ENCODE measurements at regions not wholly inside any gene's neighbourhood (a gene's known extent, or its start where the extent isn't known, plus 50 kb on each side); places are given as distances from the start of the nearest gene placed in this dataset.
A peak's percentile ranks its signal among the peaks of the same experiment; 100 is the strongest.

- Histone ChIP-seq H2BK15ac (ENCODE audit: low read depth, low read length) (peak overlapping the region; percentile 18; the same call in 1 of the 3 replicates), H4K5ac (ENCODE audit: low read depth, low read length) (no peak overlapping the region), H3K56ac (ENCODE audit: extremely low read depth, insufficient read depth, low read length) (no peak overlapping the region), H3K18ac (ENCODE audit: low read depth, low read length) (no peak overlapping the region), H3K9me1 (ENCODE audit: insufficient read depth, low read length) (peaks cover 21% of the 10 kb centered on the region; the same call in 1 of the 2 replicates), H3K4me2 (ENCODE audit: low read depth, low read length) (no peak overlapping the region), H3K4me3 (ENCODE audit: insufficient read depth, low read depth, low read length) (no peak overlapping the region), H3K79me1 (ENCODE audit: low read depth in 1 of 2, low read length in 2 of 2) (peaks cover 29 to 61% of the 10 kb centered on the region in 2 experiments; a peak in 3 of 4 replicates), H3K9me3 (ENCODE audit: control insufficient read depth, insufficient read depth, low read length) (no peaks in the 10 kb centered on the region), H4K8ac (ENCODE audit: low read depth in 2 of 2, low read length in 2 of 2) (no peak overlapping the region; a peak in 1 of 4 replicates), H3K4ac (ENCODE audit: low read depth, low read length) (peak overlapping the region; percentile 95), H3K27me3 (ENCODE audit: control insufficient read depth, insufficient read depth, low read length) (no peaks in the 10 kb centered on the region), H3K14ac (replicated peaks; ENCODE audit: low read depth, low read length) (no peak overlapping the region), H2BK5ac (ENCODE audit: low read depth, low read length, poor library complexity, severe bottlenecking) (no peak overlapping the region), H2AFZ (replicated peaks; ENCODE audit: low read length, poor library complexity) (no peak overlapping the region), H3K27ac (ENCODE audit: insufficient read depth, low read length) (no peak overlapping the region), H3K36me3 (ENCODE audit: control insufficient read depth, insufficient read depth, low read length) (no peaks in the 10 kb centered on the region), H2BK120ac (ENCODE audit: low read depth, low read length) (peak overlapping the region; percentile 57), H2AK9ac (replicated peaks; ENCODE audit: low read depth, low read length, poor library complexity) (peak overlapping the region; percentile 32), H3K23ac (ENCODE audit: low read depth, low read length) (no peak overlapping the region), H3K9ac (ENCODE audit: low read depth, low read length) (no peak overlapping the region), H4K91ac (ENCODE audit: insufficient read depth, low read depth, low read length) (peak overlapping the region; percentile 64), H2AK5ac (ENCODE audit: low read depth, low read length) (peak overlapping the region; percentile 98), H3K4me1 (ENCODE audit: control insufficient read depth, insufficient read depth, low read length) (peaks cover 36% of the 10 kb centered on the region), H2BK20ac (ENCODE audit: low read depth, low read length) (peak overlapping the region; percentile 50; the same call in 1 of the 2 replicates), H4K20me1 (ENCODE audit: insufficient read depth, low read length) (peaks cover 26% of the 10 kb centered on the region)
- BruUV-seq (replicated peaks), result no TSS peak
- ATAC-seq (ENCODE audit: low read depth) (no peak), DNase-seq (peak; percentile 17)
- ChIA-PET POLR2A (ENCODE audit: unreplicated experiment) (no interaction called here), CTCF (interaction anchor here (1.8 kb wide), 1 partner anchor 218 kb away, joined by 4 read pairs; no protein-coding TSS in a partner anchor)
- WGBS, 2 experiments (ENCODE audit: extremely low coverage in 2 of 2, insufficient read length in 1 of 2), result 100% methylated on average over 2 of the region's 11 CpGs; no CpG with 5 or more reads in 1 of the 2 experiments
- intact Hi-C loops (cut with micrococcal nuclease), result loop anchor here (10.0 kb wide), 1 partner anchor 163 kb away; no protein-coding TSS in a partner anchor
- dilution Hi-C loops (cut with HindIII; ENCODE audit: low sequenced_read_pairs, unreplicated experiment), result no loop called here
- in situ Hi-C loops (cut with MboI; ENCODE audit: low sequenced_read_pairs), result no loop called here
- no peak for TF ChIP-seq CTCF (conservative IDR thresholded peaks at IDR 0.05; ENCODE audit: low read depth, low read length)
- TF ChIP-seq CEBPB (IDR thresholded peaks at IDR 0.05; ENCODE audit: low read depth, low read length), result no peak
- TF ChIP-seq MAZ (IDR thresholded peaks at IDR 0.05; ENCODE audit: borderline replicate concordance, low read depth, low read length), result no peak
- no peak for TF ChIP-seq SMC3 (IDR thresholded peaks at IDR 0.05; ENCODE audit: low read depth, low read length)
- no peak for TF ChIP-seq CHD1 (IDR thresholded peaks at IDR 0.05; ENCODE audit: low read depth, low read length)
- TF ChIP-seq NFE2L2 (IDR thresholded peaks at IDR 0.05; ENCODE audit: low read depth, low read length), result no peak
- TF ChIP-seq BHLHE40 (IDR thresholded peaks at IDR 0.05; ENCODE audit: low read depth, low read length), result no peak
- TF ChIP-seq MAFK (IDR thresholded peaks at IDR 0.05; ENCODE audit: low read depth, low read length), result no peak
- no peak for TF ChIP-seq FOS (IDR thresholded peaks at IDR 0.05; ENCODE audit: low read depth, low read length)
- TF ChIP-seq MXI1 (IDR thresholded peaks at IDR 0.05; ENCODE audit: borderline replicate concordance, low read depth, low read length), result no peak
- no peak for TF ChIP-seq RFX5 (IDR thresholded peaks at IDR 0.05; ENCODE audit: low read depth, low read length)
- no peak for TF ChIP-seq POLR2A (IDR thresholded peaks at IDR 0.05; ENCODE audit: low read depth, low read length)
- TF ChIP-seq RAD21 (IDR thresholded peaks at IDR 0.05; ENCODE audit: low read length), result no peak
- no peak for TF ChIP-seq USF2 (IDR thresholded peaks at IDR 0.05; ENCODE audit: low read depth, low read length)
- no peak for TF ChIP-seq ELK1 (IDR thresholded peaks at IDR 0.05; ENCODE audit: borderline replicate concordance, low read depth, low read length)
These were observed 221.1 kb upstream of the GSE1 start for GRCh38 chr16:85391769-85392583.

All from IMR-90 (cell line).